Neural progenitor cell (in vitro differentiated cells): ENCODE measurements at regions not wholly inside any gene's neighbourhood (a gene's known extent, or its start where the extent isn't known, plus 50 kb on each side); places are given as distances from the start of the nearest gene placed in this dataset.

Experiments
- EZH2 ChIP-seq: fragments of 200-600 bp; sonication (generic); IDR thresholded peaks from 2 replicates; pipeline ENCODE4 v1.6.1; 2017; ENCODE audit warnings: antibody characterized with exemption, mild to moderate bottlenecking, moderate library complexity
- EZH2phosphoT487 ChIP-seq: fragments of 200-600 bp; sonication (generic); IDR thresholded peaks from 2 replicates; pipeline ENCODE4 v1.6.1; 2017; ENCODE audit warnings: antibody characterized with exemption

GRCh38 chr15:62879770-62880169 lies 162.8 kb upstream of the TPM1 start:
- TF ChIP-seq EZH2 (no peak), EZH2phosphoT487 (no peak)
